Fibroblast of mammary gland (primary cell): ENCODE measurements at regions not wholly inside any gene's neighbourhood (a gene's known extent, or its start where the extent isn't known, plus 50 kb on each side); places are given as distances from the start of the nearest gene placed in this dataset.

ENCODE experiments used
- DNase-seq: peaks from one replicate; pipeline ENCODE4 v3.0.0-alpha.2; 2010; ENCODE audit warnings: low read depth
- H3K4me3 ChIP-seq: 2 replicates; pipeline ENCODE4 v1.5.1; 2011; ENCODE audit warnings: low read depth, mild to moderate bottlenecking, low read length, moderate library complexity; ENCODE audit not compliant: control insufficient read depth
- TF ChIP-seq, protein P1 (sequence below): conservative IDR thresholded peaks from 2 replicates; pipeline ENCODE4 v1.5.1; 2011; ENCODE audit warnings: low read depth, low read length, inconsistent platforms; ENCODE audit not compliant: control insufficient read depth, insufficient read depth

GRCh38 chr1:234554218-234554697 is 55.7 kb downstream of the IRF2BP2 start:
- no peak for DNase-seq
- TF ChIP-seq, protein P1, sequence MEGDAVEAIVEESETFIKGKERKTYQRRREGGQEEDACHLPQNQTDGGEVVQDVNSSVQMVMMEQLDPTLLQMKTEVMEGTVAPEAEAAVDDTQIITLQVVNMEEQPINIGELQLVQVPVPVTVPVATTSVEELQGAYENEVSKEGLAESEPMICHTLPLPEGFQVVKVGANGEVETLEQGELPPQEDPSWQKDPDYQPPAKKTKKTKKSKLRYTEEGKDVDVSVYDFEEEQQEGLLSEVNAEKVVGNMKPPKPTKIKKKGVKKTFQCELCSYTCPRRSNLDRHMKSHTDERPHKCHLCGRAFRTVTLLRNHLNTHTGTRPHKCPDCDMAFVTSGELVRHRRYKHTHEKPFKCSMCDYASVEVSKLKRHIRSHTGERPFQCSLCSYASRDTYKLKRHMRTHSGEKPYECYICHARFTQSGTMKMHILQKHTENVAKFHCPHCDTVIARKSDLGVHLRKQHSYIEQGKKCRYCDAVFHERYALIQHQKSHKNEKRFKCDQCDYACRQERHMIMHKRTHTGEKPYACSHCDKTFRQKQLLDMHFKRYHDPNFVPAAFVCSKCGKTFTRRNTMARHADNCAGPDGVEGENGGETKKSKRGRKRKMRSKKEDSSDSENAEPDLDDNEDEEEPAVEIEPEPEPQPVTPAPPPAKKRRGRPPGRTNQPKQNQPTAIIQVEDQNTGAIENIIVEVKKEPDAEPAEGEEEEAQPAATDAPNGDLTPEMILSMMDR, result no peak

GRCh38 chr1:234553240-234554188 is 56.5 kb downstream of the IRF2BP2 start:
- TF ChIP-seq, protein P1, result no peak
- H3K4me3 ChIP-seq, result no peak overlapping the region
- peak; percentile 86 for DNase-seq

More at GRCh38 chr1:234554218-234554697, 55.7 kb downstream of the IRF2BP2 start:
- no peak overlapping the region for H3K4me3 ChIP-seq

DNA sequence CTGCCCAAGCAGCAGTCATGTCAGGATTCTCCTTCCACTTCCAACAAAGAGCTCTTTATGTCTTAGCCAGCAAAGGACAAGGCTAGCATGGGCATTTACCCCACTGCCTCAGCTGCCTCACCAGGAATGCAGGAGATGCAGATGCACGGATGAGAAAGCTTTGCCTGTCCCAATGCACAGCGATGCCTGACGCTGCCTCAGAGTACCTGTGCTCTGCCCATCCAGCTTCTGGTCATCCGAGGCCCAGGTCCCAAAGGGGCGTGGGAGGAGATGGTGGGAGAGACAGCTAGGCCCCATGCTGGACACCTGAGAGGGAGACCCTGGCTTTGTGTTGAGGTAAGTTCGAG is 59.0 kb downstream of the IRF2BP2 start:
- no peak overlapping the region for H3K4me3 ChIP-seq
- TF ChIP-seq, protein P1, result no peak
- DNase-seq, result no peak

GRCh38 chr1:234550341-234551031 is 59.5 kb downstream of the IRF2BP2 start:
- no peak overlapping the region for H3K4me3 ChIP-seq
- TF ChIP-seq, protein P1, result no peak
- DNase-seq, result no peak

DNA sequence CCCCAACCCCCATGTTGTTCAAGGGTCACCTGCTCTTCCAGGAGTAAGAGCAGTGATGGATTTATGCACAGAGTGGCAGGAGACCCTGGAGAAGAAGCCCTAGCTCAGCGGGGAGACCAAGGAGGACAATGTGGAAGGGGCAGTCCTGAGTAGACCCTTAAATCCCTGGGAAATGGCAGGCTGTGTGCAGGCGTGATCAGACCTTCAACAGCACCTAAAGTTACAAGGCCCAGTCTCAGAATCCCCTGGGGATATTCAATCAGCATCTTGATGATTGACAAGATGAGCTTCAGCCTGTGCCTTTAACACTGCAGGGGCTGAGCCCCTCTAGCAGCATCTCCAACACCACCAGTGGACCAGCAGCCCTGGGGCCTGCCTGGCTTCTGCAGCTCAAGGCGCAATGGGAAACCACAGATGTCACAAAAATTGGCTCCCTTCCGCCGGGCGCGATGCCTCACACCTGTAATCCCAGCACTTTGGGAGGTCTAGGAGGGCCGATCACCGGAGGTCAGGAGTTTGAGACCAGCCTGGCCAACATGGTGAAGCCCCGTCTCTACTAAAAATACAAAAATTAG is 60.4 kb downstream of the IRF2BP2 start:
- no peak overlapping the region for H3K4me3 ChIP-seq
- no peak for DNase-seq
- TF ChIP-seq, protein P1, result no peak

DNA sequence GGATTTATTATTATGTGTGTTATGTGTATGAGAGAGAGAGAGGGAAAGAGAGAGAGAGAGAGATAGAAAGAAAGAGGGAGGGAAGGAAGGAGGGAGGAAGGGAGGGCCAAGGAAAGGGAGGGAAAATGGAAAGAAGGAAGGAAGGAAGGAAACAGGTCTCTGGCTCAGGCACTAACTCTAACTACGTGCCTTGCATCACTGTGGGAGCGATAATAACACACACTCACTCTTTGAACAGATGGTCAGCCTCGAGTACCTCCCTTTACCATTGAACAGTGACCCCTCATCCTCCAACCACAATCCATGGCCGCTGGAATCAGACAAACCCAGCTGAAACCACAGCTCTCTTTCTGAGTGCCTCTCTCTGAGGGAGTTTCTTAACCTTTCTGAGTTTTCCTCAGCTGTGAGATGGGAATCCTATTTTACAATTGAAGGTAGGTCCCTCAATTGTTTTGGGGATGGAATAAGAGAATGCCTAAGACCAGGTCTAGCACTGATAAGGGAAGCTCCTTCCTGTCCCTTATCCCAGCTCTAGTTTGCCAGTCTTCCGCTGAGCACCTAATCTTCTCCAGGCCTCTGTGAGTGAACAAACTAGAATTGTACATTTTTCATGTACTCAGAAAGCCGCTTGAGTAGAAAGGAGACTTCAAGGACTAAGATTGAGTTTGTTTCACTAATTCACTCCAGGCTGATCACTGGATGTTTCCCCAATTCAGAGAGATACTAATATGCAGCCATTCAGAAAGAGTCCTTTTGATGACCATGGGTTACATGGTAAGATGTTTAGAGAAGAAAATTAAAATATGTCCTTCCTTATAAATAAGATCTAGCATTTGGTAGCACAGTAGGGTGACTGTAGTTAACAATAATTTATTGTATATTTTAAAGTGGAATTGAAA is 62.8 kb downstream of the IRF2BP2 start:
- H3K4me3 ChIP-seq, result no peak overlapping the region
- TF ChIP-seq, protein P1, result no peak
- DNase-seq, result no peak
